BE2C (cell line): ENCODE measurements at regions not wholly inside any gene's neighbourhood (a gene's known extent, or its start where the extent isn't known, plus 50 kb on each side); places are given as distances from the start of the nearest gene placed in this dataset.

Source experiments
- DNase-seq: peaks from one replicate; pipeline ENCODE4 v3.0.0-alpha.2; 2020
- H3K27me3 ChIP-seq: fragments of 250-450 bp; sonication (Bioruptor Pico); 2 replicates; pipeline ENCODE4 v1.5.1; 2020; ENCODE audit warnings: mild to moderate bottlenecking
- H3K36me3 ChIP-seq: fragments of 250-450 bp; sonication (Bioruptor Pico); 2 replicates; pipeline ENCODE4 v1.5.1; 2020; ENCODE audit warnings: mild to moderate bottlenecking
- H3K4me1 ChIP-seq: fragments of 250-450 bp; sonication (Bioruptor Pico); 2 replicates; pipeline ENCODE4 v1.5.1; 2020
- H3K4me3 ChIP-seq: 2 replicates; pipeline ENCODE4 v1.5.1; 2011; ENCODE audit warnings: low read depth, low read length
- H3K9me3 ChIP-seq: fragments of 250-450 bp; sonication (Bioruptor Pico); 2 replicates; pipeline ENCODE4 v1.5.1; 2020
- TF ChIP-seq, protein P1 (sequence below): IDR thresholded peaks from 2 replicates; pipeline ENCODE4 v1.5.1; 2012; ENCODE audit warnings: mild to moderate bottlenecking, low read depth, low read length

DNA sequence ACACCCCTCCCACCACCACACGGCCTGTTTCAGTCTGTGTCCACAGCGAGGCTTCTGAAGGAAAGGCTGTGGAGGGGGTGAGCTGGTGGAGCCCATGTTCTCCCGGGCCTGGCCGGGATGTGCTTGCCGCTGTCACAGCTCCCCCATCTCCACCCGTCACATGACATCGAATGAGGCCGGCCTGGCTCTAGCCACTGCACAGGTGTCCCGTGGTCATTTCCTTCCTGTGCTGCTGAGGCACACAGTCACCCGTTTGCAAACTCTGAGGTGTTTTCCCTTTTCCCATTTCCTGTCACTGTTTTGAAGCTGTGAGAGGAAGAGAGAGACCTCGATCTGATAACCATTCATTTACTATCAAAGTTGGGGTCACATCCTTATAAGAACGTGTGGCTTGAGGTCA lies 55.7 kb upstream of the CLDN5 start:
- Histone ChIP-seq H3K36me3 (no peaks in the 10 kb centered on the region; the same call in 1 of the 2 replicates), H3K4me3 (no peak overlapping the region), H3K9me3 (no peaks in the 10 kb centered on the region), H3K4me1 (no peaks in the 10 kb centered on the region), H3K27me3 (no peaks in the 10 kb centered on the region)
- TF ChIP-seq, protein P1, sequence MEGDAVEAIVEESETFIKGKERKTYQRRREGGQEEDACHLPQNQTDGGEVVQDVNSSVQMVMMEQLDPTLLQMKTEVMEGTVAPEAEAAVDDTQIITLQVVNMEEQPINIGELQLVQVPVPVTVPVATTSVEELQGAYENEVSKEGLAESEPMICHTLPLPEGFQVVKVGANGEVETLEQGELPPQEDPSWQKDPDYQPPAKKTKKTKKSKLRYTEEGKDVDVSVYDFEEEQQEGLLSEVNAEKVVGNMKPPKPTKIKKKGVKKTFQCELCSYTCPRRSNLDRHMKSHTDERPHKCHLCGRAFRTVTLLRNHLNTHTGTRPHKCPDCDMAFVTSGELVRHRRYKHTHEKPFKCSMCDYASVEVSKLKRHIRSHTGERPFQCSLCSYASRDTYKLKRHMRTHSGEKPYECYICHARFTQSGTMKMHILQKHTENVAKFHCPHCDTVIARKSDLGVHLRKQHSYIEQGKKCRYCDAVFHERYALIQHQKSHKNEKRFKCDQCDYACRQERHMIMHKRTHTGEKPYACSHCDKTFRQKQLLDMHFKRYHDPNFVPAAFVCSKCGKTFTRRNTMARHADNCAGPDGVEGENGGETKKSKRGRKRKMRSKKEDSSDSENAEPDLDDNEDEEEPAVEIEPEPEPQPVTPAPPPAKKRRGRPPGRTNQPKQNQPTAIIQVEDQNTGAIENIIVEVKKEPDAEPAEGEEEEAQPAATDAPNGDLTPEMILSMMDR, result no peak
- DNase-seq, result no peak

DNA sequence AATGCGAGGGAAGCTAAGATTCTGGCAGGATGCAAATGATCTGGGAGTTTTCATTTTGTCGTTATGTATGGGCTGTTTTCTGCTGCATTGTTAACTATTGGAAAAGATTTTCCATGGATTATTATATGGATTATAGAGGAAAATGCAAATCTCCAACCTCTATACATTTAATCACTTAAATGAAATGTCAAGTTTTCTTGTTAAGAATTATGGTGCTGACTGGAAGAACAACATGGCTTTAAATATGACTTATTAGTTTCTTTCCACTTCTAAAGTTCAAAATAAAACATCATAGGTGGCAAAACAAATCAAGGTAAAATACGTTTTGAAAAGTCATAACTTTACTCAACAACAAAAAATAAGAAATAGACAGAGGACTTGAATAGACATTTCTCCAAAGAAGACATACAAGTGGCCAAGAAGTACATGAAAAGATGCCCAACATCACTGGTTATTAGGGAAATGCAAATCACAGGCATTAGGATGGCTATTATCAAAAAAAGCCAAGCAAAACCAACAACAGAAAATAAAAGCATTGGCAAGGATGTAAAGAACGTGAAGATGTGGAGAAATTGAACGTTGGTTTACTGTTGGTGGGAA lies 56.2 kb upstream of the CLDN5 start:
- Histone ChIP-seq H3K4me3 (no peak overlapping the region), H3K4me1 (no peaks in the 10 kb centered on the region), H3K27me3 (no peaks in the 10 kb centered on the region), H3K9me3 (no peaks in the 10 kb centered on the region), H3K36me3 (no peaks in the 10 kb centered on the region; the same call in 1 of the 2 replicates)
- no peak for DNase-seq
- TF ChIP-seq, protein P1, result no peak

DNA sequence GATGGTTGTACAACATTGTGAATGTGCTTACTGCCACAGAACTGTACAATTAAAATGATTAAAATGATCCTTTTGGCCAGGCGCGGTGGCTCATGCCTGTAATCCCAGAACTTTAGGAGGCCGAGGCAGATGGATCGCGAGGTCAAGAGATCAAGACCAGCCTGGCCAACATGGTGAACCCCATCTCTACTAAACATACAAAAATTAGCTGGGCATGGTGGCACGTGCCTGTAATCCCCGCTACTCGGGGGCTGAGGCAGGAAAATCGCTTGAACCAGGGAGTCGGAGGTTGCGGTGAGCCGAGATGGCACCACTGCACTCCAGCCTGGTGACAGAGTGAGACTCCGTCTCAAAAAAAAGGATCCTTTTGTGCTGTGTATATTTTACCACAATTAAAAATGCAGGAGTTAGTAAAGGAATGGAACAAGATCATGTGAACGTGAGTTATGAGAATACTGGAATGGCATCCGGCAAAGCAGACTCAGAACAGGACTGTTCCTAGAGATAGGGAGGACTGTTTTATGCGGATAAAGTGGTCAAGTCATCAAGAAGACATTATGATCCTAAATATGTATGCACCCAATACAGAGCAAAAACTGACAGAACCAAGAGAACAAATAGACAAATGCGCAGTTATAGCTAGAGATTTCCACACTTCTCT lies 58.0 kb upstream of the CLDN5 start:
- no peaks in the 10 kb centered on the region for H3K9me3 ChIP-seq
- DNase-seq, result no peak
- H3K4me1 ChIP-seq, result no peaks in the 10 kb centered on the region
- no peak overlapping the region for H3K4me3 ChIP-seq
- H3K27me3 ChIP-seq, result no peaks in the 10 kb centered on the region
- no peaks in the 10 kb centered on the region; the same call in 1 of the 2 replicates for H3K36me3 ChIP-seq
- TF ChIP-seq, protein P1, result no peak

DNA sequence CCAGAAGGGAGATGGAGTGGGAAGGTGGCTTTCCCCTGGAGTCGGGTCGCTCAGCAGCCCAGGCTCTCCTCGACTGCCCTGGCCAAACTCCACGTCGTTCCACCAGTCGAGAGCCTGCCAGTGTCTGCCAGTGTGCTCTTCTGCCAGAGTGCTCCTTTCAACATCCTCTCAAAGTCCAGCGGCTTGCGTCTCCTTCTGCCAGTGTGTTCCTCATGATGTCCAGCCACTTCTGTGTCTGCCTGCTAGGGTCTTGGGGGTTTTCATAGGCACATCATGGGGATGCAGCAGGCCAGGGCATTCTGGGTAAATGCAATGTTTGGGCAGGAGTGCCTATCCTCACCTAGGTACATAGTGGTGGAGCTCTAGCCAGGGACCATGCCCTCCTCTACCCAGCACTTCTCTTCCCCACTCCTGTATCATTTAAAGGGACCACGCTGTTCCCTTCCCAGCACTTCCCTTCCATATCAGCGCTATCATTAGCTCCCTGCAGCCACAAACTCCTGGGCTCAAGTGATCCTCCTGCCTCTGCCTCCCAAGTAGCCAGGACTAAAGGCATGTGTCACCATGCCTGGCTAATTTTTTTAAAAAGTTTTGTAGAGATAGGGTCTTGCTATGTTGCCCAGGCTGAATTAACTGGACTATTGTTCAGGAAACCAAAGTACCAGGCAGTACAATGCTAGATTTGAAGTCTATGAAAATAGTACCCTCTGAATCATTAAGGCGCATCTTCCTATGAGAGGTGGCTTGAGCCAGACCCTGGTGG lies 62.9 kb upstream of the CLDN5 start:
- no peak for DNase-seq
- Histone ChIP-seq H3K36me3 (no peaks in the 10 kb centered on the region), H3K4me3 (no peak overlapping the region), H3K4me1 (no peaks in the 10 kb centered on the region), H3K9me3 (no peaks in the 10 kb centered on the region), H3K27me3 (no peaks in the 10 kb centered on the region)
- TF ChIP-seq, protein P1, result no peak

DNA sequence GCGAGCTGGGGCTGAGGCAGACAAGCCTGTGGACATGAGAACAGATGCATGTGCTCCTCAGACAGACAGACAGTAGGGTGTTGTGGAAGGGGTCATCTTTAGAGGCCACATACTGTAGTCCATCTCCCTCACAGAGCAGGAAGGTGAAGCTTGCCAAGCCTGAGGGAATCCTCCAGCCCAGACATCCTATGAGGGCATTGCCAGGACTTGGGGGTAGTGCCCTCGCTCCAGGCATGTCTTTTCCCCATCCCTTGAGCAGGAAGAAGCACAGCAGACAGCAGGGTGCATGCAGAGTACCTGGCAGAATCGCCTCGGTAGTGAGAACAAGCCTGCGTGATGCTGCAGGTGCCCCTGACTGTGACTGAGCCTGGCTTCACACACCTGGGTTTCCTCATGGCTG lies 66.5 kb upstream of the CLDN5 start:
- no peaks in the 10 kb centered on the region for H3K27me3 ChIP-seq
- DNase-seq, result no peak
- H3K4me1 ChIP-seq, result no peaks in the 10 kb centered on the region
- H3K9me3 ChIP-seq, result no peaks in the 10 kb centered on the region
- no peak overlapping the region for H3K4me3 ChIP-seq
- TF ChIP-seq, protein P1, result no peak
- H3K36me3 ChIP-seq, result no peaks in the 10 kb centered on the region

DNA sequence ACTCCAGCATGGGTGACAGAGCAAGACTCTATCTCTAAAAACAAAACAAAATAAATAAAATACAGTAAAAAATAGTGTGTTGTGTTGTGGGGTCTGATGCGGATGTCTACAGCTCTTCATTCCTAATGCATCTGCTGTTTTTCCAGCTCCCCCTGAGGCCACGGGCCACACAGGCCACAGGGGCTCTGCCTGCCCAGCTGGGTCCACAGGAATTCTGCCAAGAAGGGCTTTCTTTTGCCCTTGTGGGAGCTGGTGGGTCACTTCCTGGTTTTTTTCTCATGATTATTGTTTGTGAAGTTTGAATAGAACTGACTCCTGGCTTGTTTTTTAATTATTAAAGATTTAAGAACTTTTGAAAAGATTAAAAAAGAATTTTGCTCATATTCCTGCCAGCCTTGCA lies 67.4 kb upstream of the CLDN5 start:
- no peaks in the 10 kb centered on the region for H3K27me3 ChIP-seq
- no peak overlapping the region for H3K4me3 ChIP-seq
- no peaks in the 10 kb centered on the region for H3K4me1 ChIP-seq
- TF ChIP-seq, protein P1, result no peak
- DNase-seq, result no peak
- H3K36me3 ChIP-seq, result no peaks in the 10 kb centered on the region
- H3K9me3 ChIP-seq, result no peaks in the 10 kb centered on the region
